GM12878 (cell line): ENCODE measurements at regions not wholly inside any gene's neighbourhood (a gene's known extent, or its start where the extent isn't known, plus 50 kb on each side); places are given as distances from the start of the nearest gene placed in this dataset.

Experiments used
- ATAC-seq: fragments of 200-7000 bp; cut with Tn5 transposase; 3 replicates; pipeline ENCODE4 v1.9.1; 2020; ENCODE audit warnings: mild to moderate bottlenecking, moderate library complexity
- BruUV-seq: library from RNA; stranded (reverse); fragments of 400-500 nt; replicated peaks from 2 replicates; lab custom pipeline; 2021; lab: Mats Ljungman, UMichigan
- CTCF ChIA-PET: fragments of 300-600 bp; sonication (Branson Sonifier 250); formaldehyde crosslinking; extraction: SDS; loops from one replicate; lab custom pipeline; 2021; ENCODE audit warnings: inconsistent platforms; lab: Yijun Ruan, JAX
- POLR2A ChIA-PET: fragments of 350-600 bp; formaldehyde crosslinking; extraction: SDS; loops from one replicate; lab custom pipeline; 2021; ENCODE audit warnings: inconsistent platforms; lab: Charles Lee
- RAD21 ChIA-PET: fragments of 300-600 bp; sonication (Branson Sonifier 250); formaldehyde crosslinking; loops from one replicate; lab custom pipeline; 2023; ENCODE audit warnings: antibody characterized with exemption; ENCODE audit not compliant: unreplicated experiment; lab: Charles Lee
- SMC1A ChIA-PET: fragments of 300-600 bp; sonication (Branson Sonifier 250); formaldehyde crosslinking; loops from one replicate; lab custom pipeline; 2023; ENCODE audit not compliant: unreplicated experiment, uncharacterized antibody; lab: Charles Lee
- DNase-seq: peaks from one replicate; pipeline ENCODE4 v3.0.0-alpha.2; 2011; ENCODE audit warnings: low read depth, low spot score
- FAIRE-seq: peaks from 3 replicates; lab custom pipeline; 2011; peaks lifted over from hg19 to GRCh38; lab: Jason Lieb, UNC
- H2AFZ ChIP-seq: 2 replicates; pipeline ENCODE4 v1.6.0; 2011; ENCODE audit warnings: low read depth, low read length, control low read depth; ENCODE audit not compliant: control insufficient read depth
- H3K27ac ChIP-seq: 2 replicates; pipeline ENCODE4 v1.5.1; 2011; ENCODE audit warnings: control low read depth; ENCODE audit not compliant: control insufficient read depth, insufficient read depth
- H3K27me3 ChIP-seq, 2 experiments: replicated peaks in 1 of 2; 2 replicates each; pipeline versions ENCODE4 v1.6.0 to v1.6.1; 2011; ENCODE audit warnings: low read length in 1 of 2; ENCODE audit not compliant: control insufficient read depth in 2 of 2, insufficient read depth in 2 of 2
- H3K36me3 ChIP-seq, 2 experiments: 2 replicates each; pipeline ENCODE4 v1.5.1; 2011; ENCODE audit warnings: low read length in 1 of 2; ENCODE audit not compliant: control insufficient read depth in 2 of 2, insufficient read depth in 2 of 2
- H3K4me1 ChIP-seq: 2 replicates; pipeline ENCODE4 v1.6.1; 2011; ENCODE audit warnings: mild to moderate bottlenecking, low read length, moderate library complexity, mixed read lengths; ENCODE audit not compliant: control insufficient read depth, insufficient read depth
- H3K4me2 ChIP-seq: 2 replicates; pipeline ENCODE4 v1.6.0; 2011; ENCODE audit warnings: control low read depth; ENCODE audit not compliant: control insufficient read depth, insufficient read depth
- H3K4me3 ChIP-seq: fragments of 200-600 bp; sonication (generic); 2 replicates; pipeline ENCODE4 v1.5.1; 2016
- H3K79me2 ChIP-seq: 2 replicates; pipeline ENCODE4 v1.6.0; 2011; ENCODE audit warnings: low read length; ENCODE audit not compliant: control insufficient read depth, insufficient read depth
- H3K9ac ChIP-seq: 2 replicates; pipeline ENCODE4 v1.8.0; 2011; ENCODE audit warnings: low read length, control low read depth, mixed read lengths; ENCODE audit not compliant: control insufficient read depth, insufficient read depth
- H3K9me3 ChIP-seq: replicated peaks from 3 replicates; pipeline ENCODE4 v1.5.1; 2011; ENCODE audit warnings: mild to moderate bottlenecking, low read length; ENCODE audit not compliant: control insufficient read depth, insufficient read depth
- H4K20me1 ChIP-seq: 2 replicates; pipeline ENCODE4 v1.6.0; 2011; ENCODE audit not compliant: control insufficient read depth, insufficient read depth
- BMI1 ChIP-seq: fragments of 450-650 bp; IDR thresholded peaks from 2 replicates; pipeline ENCODE4 v1.6.1; 2016; ENCODE audit warnings: mild to moderate bottlenecking, moderate library complexity, borderline replicate concordance
- CBFB ChIP-seq: IDR thresholded peaks from 2 replicates; pipeline ENCODE4 v1.6.1; 2016; ENCODE audit warnings: antibody characterized with exemption, low read depth
- CEBPB ChIP-seq, 2 experiments: fragments of 150-350 bp in 1 of 2; IDR thresholded peaks; 2 replicates each; pipeline ENCODE4 v1.6.1; 2012 to 2014; ENCODE audit warnings: low read depth in 2 of 2, low read length in 2 of 2, borderline replicate concordance in 1 of 2, inconsistent platforms in 1 of 2
- CREM ChIP-seq: IDR thresholded peaks from 2 replicates; pipeline ENCODE4 v1.6.1; 2014; ENCODE audit warnings: antibody characterized with exemption, low read depth
- HDAC6 ChIP-seq: fragments of 200-600 bp; sonication (generic); IDR thresholded peaks from one replicate; pipeline ENCODE4 v1.8.0; 2017; ENCODE audit warnings: antibody characterized with exemption; ENCODE audit not compliant: unreplicated experiment
- POLR2AphosphoS5 ChIP-seq: IDR thresholded peaks from 2 replicates; pipeline ENCODE4 v1.6.1; 2011; ENCODE audit warnings: mild to moderate bottlenecking, low read length, inconsistent platforms
- RFX5 ChIP-seq: IDR thresholded peaks from 2 replicates; pipeline ENCODE4 v1.6.1; 2011; ENCODE audit warnings: low read depth, low read length, improper control_type of control experiment
- SMAD1 ChIP-seq: fragments of 450-650 bp; IDR thresholded peaks from 2 replicates; pipeline ENCODE4 v1.6.1; 2018; ENCODE audit warnings: mild to moderate bottlenecking, low read depth; ENCODE audit not compliant: partially characterized antibody
- TARDBP ChIP-seq: IDR thresholded peaks from 2 replicates; pipeline ENCODE4 v1.6.1; 2016; ENCODE audit warnings: borderline replicate concordance
- TCF12 ChIP-seq: IDR thresholded peaks from 2 replicates; pipeline ENCODE4 v1.6.1; 2011; ENCODE audit warnings: low read depth, mild to moderate bottlenecking, low read length
- ZNF207 ChIP-seq: fragments of 450-650 bp; IDR thresholded peaks from 2 replicates; pipeline ENCODE4 v1.6.1; 2014; ENCODE audit warnings: antibody characterized with exemption, mild to moderate bottlenecking, borderline replicate concordance
- WGBS: methylation state at CpG from one replicate; pipeline ENCODE4 v1.1.6; 2016; ENCODE audit warnings: low lambda C conversion rate; ENCODE audit not compliant: insufficient replicate concordance, insufficient coverage; ENCODE audit errors: missing lambda C conversion rate; 5-methylcytosine and 5-hydroxymethylcytosine counted together
- in situ Hi-C: fragments of 300-500 bp; cut with MboI; formaldehyde crosslinking; loops from 9 replicates; pipeline ENCODE4 v1.14.3; 2018; ENCODE audit warnings: mixed read lengths
- intact Hi-C: fragments of 100-400 bp; cut with micrococcal nuclease; formaldehyde crosslinking; loops from one replicate; pipeline ENCODE4 v1.14.2; 2022; ENCODE audit not compliant: unreplicated experiment
- TF ChIP-seq, protein P1 (sequence below): fragments of 450-650 bp; IDR thresholded peaks from 2 replicates; pipeline ENCODE4 v1.6.1; 2017; ENCODE audit warnings: mild to moderate bottlenecking, moderate library complexity
- TF ChIP-seq, protein P2 (sequence below): IDR thresholded peaks from 2 replicates; pipeline ENCODE4 v1.6.1; 2011; ENCODE audit warnings: borderline replicate concordance, low read depth, mild to moderate bottlenecking, moderate library complexity, low read length; ENCODE audit not compliant: insufficient read depth, poor library complexity, severe bottlenecking

- Histone ChIP-seq H3K27ac (no peak overlapping the region), H3K9me3 (no peaks in the 10 kb centered on the region), H3K9ac (no peak overlapping the region), H3K36me3 (no peaks in the 10 kb centered on the region), H3K4me2 (no peak overlapping the region), H3K27me3 (no peaks in the 10 kb centered on the region), H3K79me2 (no peaks in the 10 kb centered on the region), H3K4me3 (no peak overlapping the region), H4K20me1 (no peaks in the 10 kb centered on the region), H2AFZ (no peak overlapping the region), H3K4me1 (no peaks in the 10 kb centered on the region)
- ChIA-PET SMC1A (interaction anchor here (0.7 kb wide), 1 partner anchor 12 kb away, joined by 3 read pairs; no protein-coding TSS in a partner anchor), RAD21 (no interaction called here), POLR2A (interaction anchor here (0.5 kb wide), 1 partner anchor 184 kb away, joined by 3 read pairs; no protein-coding TSS in a partner anchor), CTCF (no interaction called here)
- intact Hi-C loops (no loop called here), in situ Hi-C loops (no loop called here)
- TF ChIP-seq CREM (no peak), CEBPB (IDR thresholded peaks at IDR 0.05; ENCODE audit: borderline replicate concordance in 1 of 2, low read depth in 2 of 2, low read length in 2 of 2) (no peak)
- BruUV-seq, result no TSS peak
- WGBS, result 79% methylated on average over 3 of the region's 3 CpGs
- DNase-seq, result no peak
- no peak for ATAC-seq
- no peak for FAIRE-seq
These were observed 422.3 kb upstream of the MDFIC2 start for GRCh38 chr3:70734756-70735155.

DNA sequence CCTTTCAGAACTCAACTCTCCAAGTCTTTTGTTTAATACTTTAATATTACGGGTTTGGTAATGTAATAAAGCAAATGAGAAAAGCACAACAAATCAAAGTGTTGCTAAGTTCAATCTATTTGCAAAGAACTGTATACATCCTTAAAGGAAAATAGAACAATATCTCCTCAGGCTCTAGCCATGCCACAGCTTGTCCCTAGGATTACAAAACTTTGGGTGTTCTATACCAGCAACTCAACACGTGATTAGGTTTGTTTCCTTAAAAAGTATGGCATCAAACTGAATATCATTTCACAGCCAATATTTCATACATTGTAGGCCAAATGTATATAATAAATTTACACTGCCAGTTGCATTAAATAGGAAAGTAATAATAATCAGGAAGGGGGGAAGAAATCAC is 418.6 kb upstream of the MDFIC2 start:
- RAD21 ChIA-PET, result no interaction called here
- Histone ChIP-seq H3K27ac (no peak overlapping the region), H3K4me1 (no peaks in the 10 kb centered on the region), H3K79me2 (no peaks in the 10 kb centered on the region), H3K27me3 (no peaks in the 10 kb centered on the region), H3K9ac (no peak overlapping the region), H2AFZ (no peak overlapping the region), H3K36me3 (no peaks in the 10 kb centered on the region), H3K4me2 (no peak overlapping the region), H4K20me1 (no peaks in the 10 kb centered on the region), H3K9me3 (no peaks in the 10 kb centered on the region), H3K4me3 (no peak overlapping the region)
- in situ Hi-C loops, result no loop called here
- WGBS, result 25% methylated on average over 2 of the region's 2 CpGs
- no TSS peak for BruUV-seq
- CTCF ChIA-PET, result no interaction called here
- FAIRE-seq (no peak), ATAC-seq (no peak), DNase-seq (no peak)
- SMC1A ChIA-PET, result no interaction called here
- TF ChIP-seq, protein P1, sequence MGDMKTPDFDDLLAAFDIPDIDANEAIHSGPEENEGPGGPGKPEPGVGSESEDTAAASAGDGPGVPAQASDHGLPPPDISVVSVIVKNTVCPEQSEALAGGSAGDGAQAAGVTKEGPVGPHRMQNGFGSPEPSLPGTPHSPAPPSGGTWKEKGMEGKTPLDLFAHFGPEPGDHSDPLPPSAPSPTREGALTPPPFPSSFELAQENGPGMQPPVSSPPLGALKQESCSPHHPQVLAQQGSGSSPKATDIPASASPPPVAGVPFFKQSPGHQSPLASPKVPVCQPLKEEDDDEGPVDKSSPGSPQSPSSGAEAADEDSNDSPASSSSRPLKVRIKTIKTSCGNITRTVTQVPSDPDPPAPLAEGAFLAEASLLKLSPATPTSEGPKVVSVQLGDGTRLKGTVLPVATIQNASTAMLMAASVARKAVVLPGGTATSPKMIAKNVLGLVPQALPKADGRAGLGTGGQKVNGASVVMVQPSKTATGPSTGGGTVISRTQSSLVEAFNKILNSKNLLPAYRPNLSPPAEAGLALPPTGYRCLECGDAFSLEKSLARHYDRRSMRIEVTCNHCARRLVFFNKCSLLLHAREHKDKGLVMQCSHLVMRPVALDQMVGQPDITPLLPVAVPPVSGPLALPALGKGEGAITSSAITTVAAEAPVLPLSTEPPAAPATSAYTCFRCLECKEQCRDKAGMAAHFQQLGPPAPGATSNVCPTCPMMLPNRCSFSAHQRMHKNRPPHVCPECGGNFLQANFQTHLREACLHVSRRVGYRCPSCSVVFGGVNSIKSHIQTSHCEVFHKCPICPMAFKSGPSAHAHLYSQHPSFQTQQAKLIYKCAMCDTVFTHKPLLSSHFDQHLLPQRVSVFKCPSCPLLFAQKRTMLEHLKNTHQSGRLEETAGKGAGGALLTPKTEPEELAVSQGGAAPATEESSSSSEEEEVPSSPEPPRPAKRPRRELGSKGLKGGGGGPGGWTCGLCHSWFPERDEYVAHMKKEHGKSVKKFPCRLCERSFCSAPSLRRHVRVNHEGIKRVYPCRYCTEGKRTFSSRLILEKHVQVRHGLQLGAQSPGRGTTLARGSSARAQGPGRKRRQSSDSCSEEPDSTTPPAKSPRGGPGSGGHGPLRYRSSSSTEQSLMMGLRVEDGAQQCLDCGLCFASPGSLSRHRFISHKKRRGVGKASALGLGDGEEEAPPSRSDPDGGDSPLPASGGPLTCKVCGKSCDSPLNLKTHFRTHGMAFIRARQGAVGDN, result no peak
- TF ChIP-seq TARDBP, result no peak
- TF ChIP-seq RFX5, result no peak
- no peak for TF ChIP-seq ZNF207
- no peak for TF ChIP-seq POLR2AphosphoS5
- TF ChIP-seq TCF12, result no peak
- no peak for TF ChIP-seq CBFB
- TF ChIP-seq SMAD1, result no peak
- TF ChIP-seq, protein P2, sequence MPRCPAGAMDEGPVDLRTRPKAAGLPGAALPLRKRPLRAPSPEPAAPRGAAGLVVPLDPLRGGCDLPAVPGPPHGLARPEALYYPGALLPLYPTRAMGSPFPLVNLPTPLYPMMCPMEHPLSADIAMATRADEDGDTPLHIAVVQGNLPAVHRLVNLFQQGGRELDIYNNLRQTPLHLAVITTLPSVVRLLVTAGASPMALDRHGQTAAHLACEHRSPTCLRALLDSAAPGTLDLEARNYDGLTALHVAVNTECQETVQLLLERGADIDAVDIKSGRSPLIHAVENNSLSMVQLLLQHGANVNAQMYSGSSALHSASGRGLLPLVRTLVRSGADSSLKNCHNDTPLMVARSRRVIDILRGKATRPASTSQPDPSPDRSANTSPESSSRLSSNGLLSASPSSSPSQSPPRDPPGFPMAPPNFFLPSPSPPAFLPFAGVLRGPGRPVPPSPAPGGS, result no peak
- TF ChIP-seq HDAC6, result no peak
- TF ChIP-seq BMI1, result no peak
- POLR2A ChIA-PET, result no interaction called here
- intact Hi-C loops, result no loop called here
